Embryonic facial prominence (tissue), 1 donor: ENCODE measurements at regions not wholly inside any gene's neighbourhood (a gene's known extent, or its start where the extent isn't known, plus 50 kb on each side); places are given as distances from the start of the nearest gene placed in this dataset.

ENCODE experiments used
- DNase-seq: peaks from one replicate; pipeline ENCODE4 v3.0.0-alpha.2; 2016; ENCODE audit errors: extremely low spot score

DNA sequence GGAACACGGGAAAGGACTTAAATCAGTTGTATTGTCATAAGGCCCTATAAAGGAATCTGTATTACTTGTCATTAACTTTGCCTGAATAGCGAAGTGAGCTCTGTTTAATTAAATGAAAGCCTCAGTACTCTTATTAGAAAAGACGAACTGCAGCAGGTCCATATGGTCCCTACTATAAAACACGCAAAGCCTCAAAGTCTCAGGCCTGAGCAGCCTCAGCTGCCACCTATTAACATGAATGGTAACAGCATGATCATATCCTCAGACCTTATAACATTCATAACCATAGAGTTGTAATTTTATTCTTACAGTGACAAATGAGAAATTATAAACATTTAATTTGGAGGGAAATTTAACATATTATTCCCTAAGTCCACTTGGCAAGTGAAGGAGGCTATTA is 1113.7 kb upstream of the WWC1 start:
- DNase-seq, result no peak

DNA sequence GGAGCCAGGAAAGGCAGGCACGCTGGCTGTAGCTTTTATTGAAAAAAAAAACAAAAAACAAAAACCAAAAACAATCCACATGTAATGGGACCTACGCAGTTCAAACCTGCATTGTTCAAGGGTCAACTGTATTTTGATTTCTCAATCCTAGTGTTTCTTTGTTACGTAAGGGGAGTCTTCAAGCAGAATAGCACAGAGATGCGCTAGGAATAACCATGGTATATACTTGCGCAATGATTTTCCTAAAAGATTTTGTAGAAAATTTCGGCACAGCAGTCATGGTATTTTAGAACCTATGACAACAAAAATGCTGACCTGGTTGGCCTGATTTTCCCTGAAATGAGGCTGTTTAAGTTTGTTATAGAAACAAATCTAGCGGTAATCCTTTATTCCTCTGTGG is 1110.5 kb upstream of the WWC1 start:
- DNase-seq, result no peak

DNA sequence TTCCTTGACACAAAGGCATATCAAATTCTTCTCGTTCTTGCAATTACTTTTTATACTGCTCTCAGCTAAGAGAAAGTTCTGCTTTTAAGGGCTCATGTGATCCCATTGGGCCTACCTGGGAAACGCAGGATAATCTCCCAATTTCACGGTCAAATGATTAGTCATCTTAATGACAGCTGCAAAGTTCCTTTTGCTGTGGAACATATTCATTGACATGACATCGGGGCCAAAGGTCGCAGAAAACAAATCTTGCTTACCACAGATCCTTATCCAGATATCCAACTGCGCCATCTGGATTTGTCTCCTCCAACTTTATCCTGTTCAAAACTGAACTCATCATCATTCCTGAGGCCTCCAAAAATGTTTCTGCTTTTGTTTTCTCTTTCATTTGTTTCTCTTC is 1085.6 kb upstream of the WWC1 start:
- no peak for DNase-seq

DNA sequence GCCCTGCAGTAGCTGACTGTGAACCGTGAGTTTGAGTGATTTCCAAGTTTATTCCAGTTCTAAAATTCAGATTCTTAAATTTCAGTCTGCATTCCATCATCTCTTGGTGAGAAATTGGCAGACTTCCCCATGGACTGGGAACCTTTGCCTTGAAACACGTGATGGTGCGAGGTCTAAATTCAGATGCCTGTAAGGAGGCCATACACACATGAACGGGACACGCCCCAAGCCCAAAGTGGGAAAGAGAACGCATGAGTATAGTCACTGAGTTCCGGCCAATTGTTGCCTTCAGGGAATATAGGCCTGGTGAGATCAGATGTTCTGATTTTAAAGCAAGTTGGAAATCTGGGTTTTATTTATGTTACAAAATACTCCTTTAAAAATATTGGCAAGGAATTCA is 1084.4 kb upstream of the WWC1 start:
- peak; percentile 81 for DNase-seq

DNA sequence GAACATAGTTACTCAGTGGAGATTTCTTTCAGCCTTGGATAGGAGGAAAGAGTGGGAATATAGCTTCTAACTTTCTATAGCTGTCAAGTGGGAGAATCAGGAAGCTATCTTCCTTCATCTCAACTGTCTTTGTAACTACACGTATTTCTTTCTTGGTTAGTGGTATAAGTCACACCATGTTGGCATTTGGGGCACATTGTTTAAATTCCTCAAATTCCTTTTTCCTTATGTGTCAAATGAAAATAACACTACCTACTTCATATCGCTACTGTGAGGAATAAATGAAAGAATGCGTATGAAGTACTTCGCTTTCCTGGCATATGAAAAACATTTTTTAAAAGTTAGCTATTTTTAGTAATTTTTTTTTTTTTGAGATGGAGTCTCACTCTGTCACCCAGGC is 1082.5 kb upstream of the WWC1 start:
- DNase-seq, result no peak

DNA sequence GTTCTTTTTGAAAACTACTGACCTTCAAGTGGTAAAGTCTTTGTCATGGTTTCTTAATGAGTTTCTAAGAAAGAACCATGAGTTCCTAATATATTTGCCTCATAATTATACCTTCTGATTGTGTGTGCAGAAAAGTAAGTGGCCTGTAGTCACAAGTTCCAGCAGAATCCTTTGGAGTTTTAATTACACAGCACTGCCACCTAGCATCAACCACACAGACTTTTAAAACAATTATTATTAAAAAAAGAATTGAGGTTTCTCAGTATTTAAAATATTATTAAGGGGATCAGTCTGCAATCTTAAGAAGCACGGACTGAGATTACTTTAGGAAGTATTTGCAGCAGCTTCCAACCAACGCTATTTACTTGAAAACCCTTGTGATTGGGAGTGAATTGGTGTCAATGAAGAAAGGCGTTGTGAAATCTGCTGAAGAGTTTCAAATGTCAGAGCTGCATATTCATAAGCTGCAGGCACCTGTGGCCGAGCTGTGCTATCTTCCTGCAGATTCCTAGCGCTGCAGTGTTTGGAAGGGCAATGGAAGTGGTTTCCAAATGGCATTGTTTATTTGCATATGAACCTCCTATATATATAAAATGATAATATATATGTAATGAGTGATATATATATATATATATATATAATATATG is 1074.2 kb upstream of the WWC1 start:
- DNase-seq, result no peak

DNA sequence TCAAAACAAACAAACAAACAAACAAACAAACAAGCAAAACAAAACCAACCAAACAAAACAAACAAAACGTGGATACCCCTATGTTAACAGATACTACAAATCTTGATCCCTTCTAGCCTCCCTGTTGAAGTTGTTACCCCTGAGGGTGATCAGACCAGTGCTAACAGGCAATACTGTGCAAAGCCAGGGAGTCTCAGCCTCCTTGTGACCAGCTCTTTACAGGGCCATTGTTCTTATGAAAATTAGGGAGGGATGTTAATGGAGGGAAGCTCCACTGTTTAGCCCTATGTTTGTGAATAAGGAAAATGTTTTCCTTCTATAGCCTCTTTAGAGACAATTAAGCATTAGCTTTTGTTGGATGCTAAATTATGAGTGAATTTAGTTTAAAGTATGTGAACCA is 1072.1 kb upstream of the WWC1 start:
- DNase-seq, result no peak

DNA sequence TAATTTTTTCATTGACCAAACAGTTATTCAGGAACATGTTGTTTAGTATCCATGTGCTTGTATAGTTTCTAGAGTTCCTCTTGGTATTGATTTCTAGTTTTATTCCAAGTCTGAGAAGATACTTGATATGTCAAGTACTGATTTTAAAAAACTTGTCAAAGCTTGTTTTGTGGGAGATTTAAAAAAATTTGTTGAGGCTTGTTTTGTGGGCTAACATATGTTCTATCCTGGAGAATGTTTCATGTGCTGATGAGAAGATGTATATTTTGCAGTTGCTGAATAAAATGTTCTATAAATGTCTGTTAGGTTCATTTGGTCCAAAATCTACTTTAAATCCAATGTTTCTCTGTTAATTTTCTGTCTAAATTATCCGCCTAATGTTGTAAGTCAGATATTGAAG is 1065.1 kb upstream of the WWC1 start:
- DNase-seq, result no peak

DNA sequence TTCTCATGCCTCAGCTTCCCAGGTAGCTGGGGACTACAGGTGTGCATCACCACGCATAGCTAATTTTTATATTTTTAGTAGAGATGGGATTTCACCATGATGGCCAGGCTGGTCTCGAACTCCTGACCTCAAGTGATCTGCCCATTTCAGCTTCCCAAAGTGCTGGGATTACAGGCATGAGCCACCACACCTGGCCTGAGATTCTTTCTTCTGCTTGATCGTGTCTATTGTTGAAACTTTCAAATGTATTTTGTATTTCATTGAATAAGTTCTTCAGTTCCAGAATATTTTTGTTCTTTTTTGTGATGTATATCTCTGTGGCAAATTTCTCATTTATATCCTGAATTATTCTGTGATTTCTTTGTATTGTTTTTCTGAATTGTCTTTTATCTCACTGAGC is 1063.3 kb upstream of the WWC1 start:
- no peak for DNase-seq

DNA sequence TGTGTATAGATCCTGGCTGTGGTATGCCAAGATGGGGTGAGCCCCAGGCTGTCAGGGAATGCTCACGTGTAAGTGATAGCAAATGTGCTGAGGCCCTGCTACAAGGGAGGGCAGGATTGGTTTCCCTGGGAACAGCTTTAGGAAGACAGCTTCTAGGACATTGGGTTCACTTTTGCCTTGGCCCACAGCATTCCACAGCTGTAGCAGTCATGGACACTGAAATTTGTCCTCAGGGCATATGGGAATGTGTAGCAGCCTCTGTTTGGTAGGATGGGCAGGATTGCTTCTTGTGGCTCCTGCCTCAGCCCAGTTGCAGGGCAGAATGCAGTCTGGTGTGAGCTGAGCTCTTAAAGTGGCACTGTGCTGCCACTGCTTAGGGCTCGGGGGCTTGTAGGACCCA is 1061.7 kb upstream of the WWC1 start:
- DNase-seq, result no peak

DNA sequence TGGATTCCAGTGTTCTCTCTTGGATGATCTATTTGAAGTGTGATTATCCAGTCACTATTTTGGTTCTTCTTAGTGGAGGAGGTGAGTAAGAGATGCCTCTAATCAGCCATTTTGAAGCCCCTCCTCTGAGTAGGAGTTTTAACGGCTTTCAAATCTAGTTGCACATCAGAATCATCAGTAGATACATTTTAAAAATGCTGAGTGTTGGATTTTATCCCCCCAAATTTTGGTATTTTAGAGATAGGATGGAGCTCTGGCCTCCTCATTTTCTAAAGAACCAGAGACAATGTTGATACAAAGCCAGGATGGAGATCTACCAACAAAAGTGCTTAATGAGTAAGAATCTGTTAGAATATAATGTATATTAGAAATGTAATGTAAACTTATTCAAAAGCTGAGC is 1061.0 kb upstream of the WWC1 start:
- DNase-seq, result no peak

DNA sequence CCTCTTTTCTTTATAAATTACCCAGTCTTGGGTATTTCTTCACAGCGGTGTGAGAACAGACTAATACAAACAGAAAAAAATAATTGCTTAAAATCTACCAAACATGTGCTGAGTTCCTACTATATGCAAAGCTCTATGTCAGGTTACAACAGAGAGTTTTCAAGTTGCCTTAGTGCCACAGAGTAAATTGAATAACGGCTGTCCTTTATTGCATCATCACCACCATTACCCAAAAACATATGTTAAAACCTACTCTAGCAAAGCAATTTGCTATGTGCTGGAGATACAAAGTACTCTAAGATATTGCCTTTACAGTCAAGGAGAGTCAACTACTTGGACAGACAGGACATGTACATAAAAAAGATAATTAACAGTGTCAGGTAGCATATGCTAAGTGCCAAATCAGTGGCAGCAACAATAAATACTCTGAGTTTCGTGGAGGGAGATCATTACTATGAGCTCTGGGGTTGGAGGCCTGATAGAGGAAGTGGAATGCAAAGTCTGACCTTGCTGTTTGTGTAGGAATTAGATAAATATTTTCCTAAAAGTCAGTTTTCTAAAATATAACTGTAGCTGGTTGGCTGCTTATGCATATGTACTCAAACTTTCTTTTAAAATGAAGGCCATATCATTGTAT is 1058.7 kb upstream of the WWC1 start:
- DNase-seq, result no peak

DNA sequence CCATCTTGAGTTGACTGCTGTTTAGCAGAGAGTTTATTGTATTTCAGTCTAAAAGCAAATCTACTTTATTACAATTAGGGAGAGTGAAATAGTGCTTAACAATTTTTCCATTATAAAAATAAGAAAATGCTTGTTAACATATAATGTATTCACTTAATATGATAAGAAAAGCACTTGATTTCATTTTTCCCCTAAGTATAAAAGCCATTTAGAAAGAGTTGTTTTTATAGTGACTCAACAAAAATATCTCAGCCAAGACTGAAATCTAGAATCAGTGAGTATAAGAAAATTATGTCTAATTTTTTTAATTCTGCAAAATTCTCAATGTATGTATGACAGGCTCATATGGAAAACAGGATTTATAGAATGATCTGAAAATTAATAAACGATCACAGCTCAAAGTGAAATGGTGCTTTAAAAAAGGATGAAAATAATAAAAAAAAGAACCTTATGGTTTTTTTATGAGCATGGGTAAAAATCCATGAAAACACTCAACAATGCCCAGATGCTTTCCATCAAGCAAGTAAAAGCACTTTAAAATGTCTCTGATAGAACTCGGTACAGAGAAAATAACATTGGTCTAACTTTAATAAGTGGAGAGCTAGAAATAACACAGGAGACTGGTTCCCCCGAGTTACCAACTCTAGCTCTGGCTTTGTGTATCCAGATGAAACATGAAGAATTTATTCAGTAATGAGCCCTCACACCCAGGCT is 1057.8 kb upstream of the WWC1 start:
- no peak for DNase-seq

DNA sequence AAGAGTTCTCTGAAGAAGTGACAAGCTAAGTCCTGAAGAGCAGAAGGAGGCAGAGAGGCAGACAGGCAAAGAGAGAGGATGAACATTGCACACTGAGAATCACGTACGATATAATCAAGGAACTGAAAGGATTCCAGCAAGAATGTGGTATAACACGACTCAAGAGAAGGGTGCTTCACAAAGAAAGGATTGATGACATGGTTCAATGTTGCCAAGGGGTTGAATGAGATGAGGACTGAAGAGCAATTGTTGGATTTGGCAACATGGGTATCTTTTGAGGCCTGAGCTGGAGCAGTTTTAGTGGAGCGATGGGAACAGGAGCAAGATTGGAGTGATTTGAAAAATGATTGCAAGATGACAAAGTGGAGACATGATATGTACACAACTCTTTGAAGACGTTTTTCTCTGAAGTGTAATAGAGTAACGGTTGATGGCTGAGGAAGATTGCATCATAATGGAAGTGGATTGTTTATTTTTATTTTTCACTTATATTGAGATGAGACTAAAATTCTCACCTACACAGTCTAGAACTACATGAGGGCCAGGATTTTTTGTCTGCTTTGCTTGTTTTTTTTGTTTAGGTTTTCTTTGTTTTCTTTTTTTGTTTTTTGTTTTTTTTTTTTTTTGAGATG is 1049.9 kb upstream of the WWC1 start:
- no peak for DNase-seq

DNA sequence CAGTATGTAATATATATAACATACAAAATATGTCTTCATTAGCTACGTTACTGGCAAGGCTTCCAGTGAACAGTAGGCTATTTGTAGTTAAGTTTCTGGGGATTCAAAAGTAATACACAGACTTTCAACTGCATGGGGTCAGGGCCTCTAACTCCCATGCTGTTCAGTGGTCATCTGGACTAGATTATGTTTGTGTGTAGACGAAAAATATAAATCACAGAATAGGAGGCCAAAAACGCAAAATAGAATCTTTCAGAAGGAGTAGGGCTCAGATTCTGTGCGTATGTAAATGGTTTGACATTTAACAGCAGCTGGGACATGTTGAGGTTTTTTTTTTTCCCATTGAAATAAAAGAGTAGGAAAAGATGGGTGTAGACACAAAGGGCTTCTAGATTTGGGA is 1048.7 kb upstream of the WWC1 start:
- no peak for DNase-seq

DNA sequence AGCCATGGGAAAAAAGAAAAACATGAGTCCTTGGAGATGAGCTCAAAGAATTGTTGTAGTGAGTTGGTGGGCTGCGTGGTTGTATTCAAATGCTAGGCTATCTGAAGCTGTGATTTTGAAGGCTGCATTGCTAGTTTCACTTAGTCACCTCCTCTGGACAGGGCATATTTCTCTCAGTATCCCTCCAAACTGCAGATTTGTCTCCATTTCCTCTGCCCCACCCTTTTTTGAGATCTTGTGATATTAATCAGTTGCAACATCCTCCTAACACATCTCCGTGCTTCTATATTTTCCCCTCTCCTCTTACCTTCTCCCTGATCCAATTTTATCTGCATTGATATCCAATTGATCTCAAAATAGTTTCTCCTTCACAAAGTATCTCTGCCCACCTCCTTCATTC is 1048.0 kb upstream of the WWC1 start:
- no peak for DNase-seq

DNA sequence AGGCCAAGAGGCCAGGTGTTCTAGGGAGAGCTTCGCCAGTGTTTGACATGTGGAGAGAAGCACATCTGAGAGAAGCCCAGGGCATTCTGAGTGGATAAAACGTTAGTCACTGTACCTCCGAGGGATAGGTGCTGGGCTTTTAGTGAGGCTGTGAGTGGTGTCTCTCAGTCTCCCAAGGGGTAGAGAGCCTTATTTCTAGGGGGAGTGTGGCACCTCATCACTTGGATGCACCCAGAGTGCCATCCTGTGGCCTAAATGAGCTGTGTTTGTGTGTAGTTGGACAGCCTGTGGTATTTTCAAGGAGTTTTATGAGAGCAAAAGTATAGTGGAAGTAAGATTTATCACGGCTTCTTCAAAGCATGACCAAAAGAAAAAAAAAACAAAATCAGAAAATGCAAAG is 1046.9 kb upstream of the WWC1 start:
- DNase-seq, result no peak

DNA sequence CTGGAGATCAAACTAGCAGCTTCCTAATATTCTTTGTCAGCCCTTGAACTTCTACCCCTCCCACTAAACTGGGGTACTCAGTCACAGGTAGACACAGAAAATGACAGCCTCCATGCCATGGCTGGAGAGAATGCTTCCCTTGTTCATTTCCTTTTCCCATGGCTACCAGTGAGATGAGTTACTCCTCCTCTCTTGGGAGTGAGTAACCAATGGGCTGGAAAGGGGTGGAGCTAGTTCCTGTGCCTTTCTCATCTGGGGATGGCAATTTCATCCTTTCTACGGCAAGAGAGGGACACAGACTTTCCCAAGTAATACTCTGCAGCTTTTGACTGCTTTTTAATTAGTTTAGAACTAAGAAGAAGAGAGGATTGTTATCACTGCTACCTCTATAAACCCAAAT is 1045.6 kb upstream of the WWC1 start:
- DNase-seq, result no peak

DNA sequence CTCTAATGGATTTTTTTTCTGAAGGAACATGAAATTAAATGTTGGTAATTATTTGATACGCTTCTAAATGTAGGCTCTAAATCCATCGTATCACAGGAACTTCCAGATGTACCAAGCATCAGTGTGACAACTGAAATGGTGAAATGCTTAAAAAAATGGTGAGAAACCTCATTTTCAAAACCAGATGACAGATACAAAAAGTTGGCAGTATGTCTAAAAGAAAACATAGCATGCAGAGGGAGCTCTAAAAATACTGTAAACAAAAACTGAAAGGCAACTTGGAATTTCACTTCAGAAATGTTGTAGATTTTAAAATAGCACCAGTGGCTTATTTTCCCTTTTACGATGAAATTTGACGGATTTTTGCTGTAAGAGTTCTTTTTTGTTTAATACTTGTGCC is 1043.6 kb upstream of the WWC1 start:
- DNase-seq, result no peak

DNA sequence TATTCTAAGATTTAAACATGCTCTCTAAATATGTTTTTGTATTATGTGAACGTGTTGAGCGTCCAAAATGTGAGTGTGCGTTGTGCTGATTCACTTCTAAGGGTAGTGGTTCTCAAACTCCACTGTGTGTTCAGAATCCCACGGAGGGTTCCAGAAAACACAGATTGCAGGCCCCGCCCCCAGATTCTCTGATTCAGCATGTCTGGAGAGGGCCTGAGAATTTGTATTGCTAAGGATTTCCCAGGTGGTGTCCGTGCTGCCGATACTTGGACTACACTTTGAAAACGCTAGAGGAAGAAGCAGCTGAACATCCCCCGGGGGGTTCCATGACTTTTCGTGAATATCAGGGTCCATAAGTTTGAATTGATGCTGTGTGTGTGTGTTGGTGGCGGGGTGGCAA is 1043.2 kb upstream of the WWC1 start:
- DNase-seq, result no peak

DNA sequence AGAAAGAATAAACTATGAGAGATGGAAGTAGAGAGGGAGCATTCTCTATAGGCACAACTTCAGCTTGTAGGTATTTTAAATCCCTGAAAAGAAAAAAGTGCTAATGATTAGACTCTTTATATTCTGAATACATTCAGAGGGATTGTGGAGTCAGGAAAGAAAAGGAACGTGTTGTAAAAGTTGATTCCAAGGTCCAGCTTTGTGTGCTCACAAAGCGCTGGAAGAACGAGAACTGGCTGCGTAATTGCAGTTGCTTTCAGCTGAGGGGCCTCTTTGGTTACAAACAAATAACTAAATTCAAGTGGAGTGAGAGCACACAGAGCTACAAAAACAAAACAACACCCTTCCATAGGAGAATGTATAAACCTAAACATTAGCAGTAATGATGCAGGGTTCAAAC is 1040.4 kb upstream of the WWC1 start:
- no peak for DNase-seq

DNA sequence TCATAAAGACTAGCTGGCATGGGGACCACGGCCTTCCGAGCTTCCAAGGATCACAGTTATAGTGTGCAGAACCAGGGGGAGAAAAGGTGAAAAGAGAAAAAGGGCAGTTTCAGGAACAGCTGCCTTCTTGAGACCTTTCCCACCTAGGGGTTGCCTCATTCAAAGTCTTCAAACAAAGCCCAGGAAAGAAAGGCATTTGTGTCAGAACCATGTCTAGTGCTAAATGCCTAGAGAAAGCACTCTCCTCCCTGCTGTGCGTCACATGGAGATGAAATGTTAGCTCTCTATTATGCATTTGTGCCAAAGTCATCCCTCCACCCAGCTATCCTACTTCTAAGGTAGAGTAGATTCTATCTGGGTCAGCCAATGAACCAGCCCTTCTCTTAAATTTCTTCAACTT is 1037.3 kb upstream of the WWC1 start:
- no peak for DNase-seq

DNA sequence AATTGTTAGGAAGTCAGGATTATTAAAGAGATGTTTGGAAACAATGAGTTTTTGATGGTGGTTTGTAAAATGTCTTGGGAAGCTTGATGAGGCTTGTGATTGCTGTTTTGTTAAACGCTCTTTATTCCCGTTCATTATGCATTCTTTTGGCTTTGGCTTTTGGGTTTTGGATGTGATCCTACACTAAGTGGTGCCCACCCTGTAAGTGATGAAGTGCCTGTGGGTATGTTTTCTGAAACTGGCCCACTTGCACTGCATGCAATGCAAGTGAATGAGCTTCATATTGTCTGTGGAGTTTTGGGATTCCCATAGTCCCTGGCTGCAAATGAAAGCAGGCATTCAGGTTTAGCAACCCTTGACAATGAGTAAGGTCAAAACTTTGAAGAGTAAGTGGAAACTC is 1035.5 kb upstream of the WWC1 start:
- DNase-seq, result no peak
